ENCODE measurements at regions not wholly inside any gene's neighbourhood (a gene's known extent, or its start where the extent isn't known, plus 50 kb on each side); places are given as distances from the start of the nearest gene placed in this dataset.

- no peak for DNase-seq (ENCODE audit: low spot score)
Observed at GRCh38 chr4:4772534-4772933, 86.9 kb upstream of the MSX1 start.

GRCh38 chr4:4771160-4771559, 88.3 kb upstream of the MSX1 start:
- DNase-seq (ENCODE audit: low spot score) = no peak

- DNase-seq (ENCODE audit: low spot score) = no peak
Observed at GRCh38 chr4:4770610-4771009, 88.9 kb upstream of the MSX1 start.

GRCh38 chr4:4766564-4766963, 92.9 kb upstream of the MSX1 start:
- no peak for DNase-seq (ENCODE audit: low spot score)

- DNase-seq (ENCODE audit: low spot score) = no peak
Observed at GRCh38 chr4:4765811-4766210, 93.7 kb upstream of the MSX1 start.

- DNase-seq (ENCODE audit: low spot score) = no peak
Observed at GRCh38 chr4:4764558-4764905, 94.9 kb upstream of the MSX1 start.

- no peak for DNase-seq (ENCODE audit: low spot score)
Observed at GRCh38 chr4:4763822-4764557, 95.5 kb upstream of the MSX1 start.

- no peak for DNase-seq (ENCODE audit: low spot score)
Observed at GRCh38 chr4:4762909-4763821, 96.3 kb upstream of the MSX1 start.

- no peak for DNase-seq (ENCODE audit: low spot score)
Observed at GRCh38 chr4:4762300-4762699, 97.2 kb upstream of the MSX1 start.

GRCh38 chr4:4761128-4761982, 98.1 kb upstream of the MSX1 start:
- no peak for DNase-seq (ENCODE audit: low spot score)

- DNase-seq (ENCODE audit: low spot score) = no peak
Observed at GRCh38 chr4:4759883-4760282, 99.6 kb upstream of the MSX1 start.

- DNase-seq (ENCODE audit: low spot score) = no peak
Observed at GRCh38 chr4:4759232-4759631, 100.2 kb upstream of the MSX1 start.

GRCh38 chr4:4758681-4759080, 100.8 kb upstream of the MSX1 start:
- DNase-seq (ENCODE audit: low spot score) = no peak

- no peak for DNase-seq (ENCODE audit: low spot score)
Observed at GRCh38 chr4:4755306-4755705, 104.2 kb upstream of the MSX1 start.

- DNase-seq (ENCODE audit: low spot score) = no peak
Observed at GRCh38 chr4:4754641-4755040, 104.8 kb upstream of the MSX1 start.

- no peak for DNase-seq (ENCODE audit: low spot score)
Observed at GRCh38 chr4:4753643-4754042, 105.8 kb upstream of the MSX1 start.

GRCh38 chr4:4752576-4753401, 106.7 kb upstream of the MSX1 start:
- peak; percentile 61 for DNase-seq (ENCODE audit: low spot score)

GRCh38 chr4:4752025-4752424, 107.4 kb upstream of the MSX1 start:
- DNase-seq (ENCODE audit: low spot score) = no peak

- DNase-seq (ENCODE audit: low spot score) = no peak
Observed at GRCh38 chr4:4750187-4750586, 109.3 kb upstream of the MSX1 start.

GRCh38 chr4:4749137-4749536, 110.3 kb upstream of the MSX1 start:
- DNase-seq (ENCODE audit: low spot score) = no peak

- DNase-seq (ENCODE audit: low spot score) = no peak
Observed at GRCh38 chr4:4746444-4746843, 113.0 kb upstream of the MSX1 start.

- no peak for DNase-seq (ENCODE audit: low spot score)
Observed at GRCh38 chr4:4740071-4740470, 119.4 kb upstream of the MSX1 start.
